ENCODE measurements at regions not wholly inside any gene's neighbourhood (a gene's known extent, or its start where the extent isn't known, plus 50 kb on each side); places are given as distances from the start of the nearest gene placed in this dataset.

DNA sequence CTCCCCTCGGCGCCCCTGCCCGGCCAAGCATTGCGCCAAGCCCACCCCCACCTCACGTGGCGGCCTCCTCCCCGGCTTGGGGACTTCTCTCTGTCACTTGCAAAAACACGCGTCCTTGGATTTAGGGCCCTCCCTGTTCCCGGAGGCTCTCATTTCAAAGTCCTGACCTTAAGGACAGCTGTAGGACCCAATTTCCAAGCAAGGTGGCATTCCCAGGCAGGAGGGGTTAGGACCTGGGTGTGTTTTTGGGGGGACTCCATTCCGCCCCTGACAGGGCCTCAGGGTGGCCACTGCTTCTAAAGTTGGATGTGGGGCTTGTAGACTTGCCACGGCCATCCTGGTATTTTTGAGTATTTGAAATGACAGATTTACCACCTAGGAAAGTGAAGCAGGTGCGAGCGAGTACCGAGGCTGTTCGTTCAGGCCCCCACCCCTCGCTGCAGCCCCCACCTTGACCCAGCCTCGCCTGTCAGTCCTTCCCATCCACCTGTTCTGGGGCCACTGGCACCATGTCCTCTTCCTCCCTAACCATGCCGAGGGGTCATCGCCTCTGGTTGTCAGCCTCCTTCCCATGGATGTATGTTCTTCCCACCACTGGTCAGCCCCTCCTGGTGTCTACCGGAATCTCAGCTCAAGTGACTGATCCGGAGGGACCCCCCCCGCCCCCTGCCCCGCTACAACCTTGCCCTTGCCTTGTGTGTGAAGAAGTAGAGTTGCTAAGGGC, 52.4 kb downstream of the MRPL36 start:
- TF ChIP-seq, protein P1, sequence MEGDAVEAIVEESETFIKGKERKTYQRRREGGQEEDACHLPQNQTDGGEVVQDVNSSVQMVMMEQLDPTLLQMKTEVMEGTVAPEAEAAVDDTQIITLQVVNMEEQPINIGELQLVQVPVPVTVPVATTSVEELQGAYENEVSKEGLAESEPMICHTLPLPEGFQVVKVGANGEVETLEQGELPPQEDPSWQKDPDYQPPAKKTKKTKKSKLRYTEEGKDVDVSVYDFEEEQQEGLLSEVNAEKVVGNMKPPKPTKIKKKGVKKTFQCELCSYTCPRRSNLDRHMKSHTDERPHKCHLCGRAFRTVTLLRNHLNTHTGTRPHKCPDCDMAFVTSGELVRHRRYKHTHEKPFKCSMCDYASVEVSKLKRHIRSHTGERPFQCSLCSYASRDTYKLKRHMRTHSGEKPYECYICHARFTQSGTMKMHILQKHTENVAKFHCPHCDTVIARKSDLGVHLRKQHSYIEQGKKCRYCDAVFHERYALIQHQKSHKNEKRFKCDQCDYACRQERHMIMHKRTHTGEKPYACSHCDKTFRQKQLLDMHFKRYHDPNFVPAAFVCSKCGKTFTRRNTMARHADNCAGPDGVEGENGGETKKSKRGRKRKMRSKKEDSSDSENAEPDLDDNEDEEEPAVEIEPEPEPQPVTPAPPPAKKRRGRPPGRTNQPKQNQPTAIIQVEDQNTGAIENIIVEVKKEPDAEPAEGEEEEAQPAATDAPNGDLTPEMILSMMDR (conservative IDR thresholded peaks at IDR 0.05; ENCODE audit: low read length) = no peak
- no peak for TF ChIP-seq EZH2phosphoT487 (IDR thresholded peaks at IDR 0.05; ENCODE audit: borderline replicate concordance)
